ENCODE measurements at regions not wholly inside any gene's neighbourhood (a gene's known extent, or its start where the extent isn't known, plus 50 kb on each side); places are given as distances from the start of the nearest gene placed in this dataset.

DNA sequence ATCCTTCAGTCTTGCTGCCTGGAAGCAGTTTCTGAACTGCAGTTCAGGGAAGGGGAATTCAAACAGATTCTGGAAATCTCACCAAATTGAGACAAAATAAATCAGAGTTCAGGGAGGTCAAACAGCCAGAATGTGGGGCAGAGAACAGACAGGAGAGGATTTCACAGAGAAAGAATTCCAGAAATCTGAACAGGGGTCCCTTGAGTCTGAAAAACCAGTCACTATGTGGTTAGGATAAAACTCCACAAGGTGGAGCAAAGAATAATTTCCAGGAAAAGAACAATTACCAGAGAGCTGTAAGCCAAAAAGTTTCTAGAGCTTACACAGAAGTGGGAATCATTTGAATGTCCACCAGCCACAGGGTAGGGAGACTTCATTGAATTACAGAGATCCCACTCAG is 84.7 kb downstream of the URB2 start:
- DNase-seq (ENCODE audit: extremely low spot score, unreplicated experiment): no peak

DNA sequence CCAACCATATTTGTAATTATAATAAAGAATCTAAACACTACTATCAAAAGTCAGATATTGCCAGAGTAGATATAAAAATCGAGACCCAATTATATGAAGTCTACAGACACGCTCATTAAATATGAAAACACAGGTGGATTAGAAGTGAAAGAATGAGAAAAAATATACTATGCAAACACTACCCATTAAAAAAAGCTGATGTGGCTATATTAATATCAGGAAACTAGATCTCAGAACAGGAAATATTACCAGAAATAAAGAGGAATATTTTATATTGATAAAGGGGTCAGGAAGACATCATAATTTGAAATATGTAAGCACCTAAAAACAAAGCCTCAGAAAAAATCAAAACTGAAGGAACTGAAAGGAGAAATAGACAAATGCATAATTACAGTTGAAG is 88.3 kb downstream of the URB2 start:
- Mint-ChIP-seq H3K27me3 (ENCODE audit: unreplicated experiment) (no peaks in the 10 kb centered on the region), H3K4me1 (ENCODE audit: unreplicated experiment) (peaks cover 44% of the 10 kb centered on the region), H3K4me3 (ENCODE audit: unreplicated experiment) (no peak overlapping the region), H3K9me3 (ENCODE audit: unreplicated experiment) (no peaks in the 10 kb centered on the region), H3K27ac (ENCODE audit: unreplicated experiment) (no peak overlapping the region), H3K36me3 (ENCODE audit: unreplicated experiment) (no peaks in the 10 kb centered on the region)
- TF ChIP-seq, protein P1, sequence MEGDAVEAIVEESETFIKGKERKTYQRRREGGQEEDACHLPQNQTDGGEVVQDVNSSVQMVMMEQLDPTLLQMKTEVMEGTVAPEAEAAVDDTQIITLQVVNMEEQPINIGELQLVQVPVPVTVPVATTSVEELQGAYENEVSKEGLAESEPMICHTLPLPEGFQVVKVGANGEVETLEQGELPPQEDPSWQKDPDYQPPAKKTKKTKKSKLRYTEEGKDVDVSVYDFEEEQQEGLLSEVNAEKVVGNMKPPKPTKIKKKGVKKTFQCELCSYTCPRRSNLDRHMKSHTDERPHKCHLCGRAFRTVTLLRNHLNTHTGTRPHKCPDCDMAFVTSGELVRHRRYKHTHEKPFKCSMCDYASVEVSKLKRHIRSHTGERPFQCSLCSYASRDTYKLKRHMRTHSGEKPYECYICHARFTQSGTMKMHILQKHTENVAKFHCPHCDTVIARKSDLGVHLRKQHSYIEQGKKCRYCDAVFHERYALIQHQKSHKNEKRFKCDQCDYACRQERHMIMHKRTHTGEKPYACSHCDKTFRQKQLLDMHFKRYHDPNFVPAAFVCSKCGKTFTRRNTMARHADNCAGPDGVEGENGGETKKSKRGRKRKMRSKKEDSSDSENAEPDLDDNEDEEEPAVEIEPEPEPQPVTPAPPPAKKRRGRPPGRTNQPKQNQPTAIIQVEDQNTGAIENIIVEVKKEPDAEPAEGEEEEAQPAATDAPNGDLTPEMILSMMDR (IDR thresholded peaks at IDR 0.05): no peak
- DNase-seq (ENCODE audit: extremely low spot score, unreplicated experiment): no peak

More for the DNA sequence above, 84.7 kb downstream of the URB2 start:
- no peak overlapping the region for H3K4me3 Mint-ChIP-seq (ENCODE audit: unreplicated experiment)
- H3K36me3 Mint-ChIP-seq (ENCODE audit: unreplicated experiment): peaks cover 3% of the 10 kb centered on the region
- H3K27me3 Mint-ChIP-seq (ENCODE audit: unreplicated experiment): no peaks in the 10 kb centered on the region
- peaks cover 35% of the 10 kb centered on the region for H3K4me1 Mint-ChIP-seq (ENCODE audit: unreplicated experiment)
- H3K9me3 Mint-ChIP-seq (ENCODE audit: unreplicated experiment): peaks cover 3% of the 10 kb centered on the region
- TF ChIP-seq, protein P1 (IDR thresholded peaks at IDR 0.05): peak; percentile 53
- H3K27ac Mint-ChIP-seq (ENCODE audit: unreplicated experiment): peak overlapping the region; percentile 86

DNA sequence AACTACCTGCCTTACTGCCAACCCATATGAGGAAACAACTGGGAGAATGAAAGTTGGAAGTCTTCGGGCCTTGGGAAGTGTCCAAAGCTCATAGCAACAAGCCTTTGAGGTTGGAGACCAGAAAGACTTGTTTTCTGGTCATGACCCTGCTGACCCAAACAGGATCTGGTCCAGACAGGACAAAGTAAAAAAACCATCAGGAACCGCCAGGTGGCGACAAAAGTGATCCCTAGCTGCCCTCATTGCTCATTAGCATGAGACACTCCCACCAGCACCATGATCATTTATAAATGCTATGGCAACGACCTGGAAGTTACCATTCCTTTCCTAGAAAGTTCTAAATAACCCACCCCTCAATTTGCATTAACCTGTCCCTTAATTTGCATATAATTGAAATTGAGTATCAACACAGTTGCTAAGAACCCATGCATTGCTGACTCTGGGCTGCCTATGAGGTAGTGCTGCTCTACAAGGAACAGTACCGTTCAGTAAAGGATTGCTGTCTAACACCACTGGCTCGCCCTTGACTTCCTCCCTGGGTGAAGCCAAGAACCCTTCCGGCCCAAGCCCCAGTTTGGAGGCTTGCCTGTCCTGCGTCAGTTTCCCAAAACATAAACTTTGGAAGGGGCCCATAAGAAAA is 89.0 kb downstream of the URB2 start:
- H3K9me3 Mint-ChIP-seq (ENCODE audit: unreplicated experiment): no peaks in the 10 kb centered on the region
- H3K4me3 Mint-ChIP-seq (ENCODE audit: unreplicated experiment): no peak overlapping the region
- H3K36me3 Mint-ChIP-seq (ENCODE audit: unreplicated experiment): no peaks in the 10 kb centered on the region
- TF ChIP-seq, protein P1 (IDR thresholded peaks at IDR 0.05): no peak
- no peaks in the 10 kb centered on the region for H3K27me3 Mint-ChIP-seq (ENCODE audit: unreplicated experiment)
- peaks cover 36% of the 10 kb centered on the region for H3K4me1 Mint-ChIP-seq (ENCODE audit: unreplicated experiment)
- DNase-seq (ENCODE audit: extremely low spot score, unreplicated experiment): no peak
- H3K27ac Mint-ChIP-seq (ENCODE audit: unreplicated experiment): peak overlapping the region; percentile 87

DNA sequence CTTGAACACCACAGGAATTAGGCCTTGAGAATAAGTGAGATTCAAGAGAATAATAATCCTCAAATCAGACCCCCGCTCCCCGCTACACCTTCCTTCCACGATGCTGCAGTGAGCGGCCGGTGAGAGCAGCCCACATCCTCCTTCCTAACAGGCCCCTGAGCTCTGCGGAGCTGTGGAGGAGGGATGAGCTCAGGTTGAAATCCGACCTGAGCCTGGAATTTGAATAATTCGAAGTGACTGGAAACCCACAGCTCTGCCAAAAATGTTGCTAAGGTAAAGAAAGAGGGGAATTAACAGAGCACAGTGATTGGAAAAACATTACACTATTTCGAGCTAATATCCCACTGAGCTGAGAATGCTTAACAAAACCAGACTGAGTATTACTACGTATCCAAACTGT is 90.0 kb downstream of the URB2 start:
- Mint-ChIP-seq H3K27ac (ENCODE audit: unreplicated experiment) (peak overlapping the region; percentile 87), H3K27me3 (ENCODE audit: unreplicated experiment) (no peaks in the 10 kb centered on the region), H3K36me3 (ENCODE audit: unreplicated experiment) (no peaks in the 10 kb centered on the region), H3K4me3 (ENCODE audit: unreplicated experiment) (no peak overlapping the region), H3K9me3 (ENCODE audit: unreplicated experiment) (peaks cover 6% of the 10 kb centered on the region), H3K4me1 (ENCODE audit: unreplicated experiment) (peaks cover 27% of the 10 kb centered on the region)
- no peak for DNase-seq (ENCODE audit: extremely low spot score, unreplicated experiment)
- TF ChIP-seq, protein P1 (IDR thresholded peaks at IDR 0.05): no peak

DNA sequence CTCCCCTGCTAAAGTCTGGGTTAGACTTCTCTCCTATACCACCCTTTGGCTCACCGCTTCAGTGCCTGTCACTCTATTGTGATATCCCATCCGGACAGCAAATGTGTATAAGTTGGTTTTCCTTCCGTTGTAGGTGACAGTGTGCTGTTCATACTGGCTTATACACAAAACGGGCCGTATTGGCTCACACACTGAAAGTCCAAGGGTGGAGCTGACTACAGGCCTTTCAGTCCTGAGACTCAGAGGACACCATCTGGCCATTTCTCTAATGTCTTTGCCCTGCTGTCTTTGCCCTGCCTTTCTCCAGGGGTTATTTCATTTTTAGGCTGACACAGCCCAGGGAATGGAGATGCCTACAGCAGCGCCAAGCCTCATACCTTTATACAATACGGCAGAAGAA is 90.7 kb downstream of the URB2 start:
- peaks cover 22% of the 10 kb centered on the region for H3K4me1 Mint-ChIP-seq (ENCODE audit: unreplicated experiment)
- H3K9me3 Mint-ChIP-seq (ENCODE audit: unreplicated experiment): peaks cover 12% of the 10 kb centered on the region
- TF ChIP-seq, protein P1 (IDR thresholded peaks at IDR 0.05): no peak
- peaks cover 3% of the 10 kb centered on the region for H3K27me3 Mint-ChIP-seq (ENCODE audit: unreplicated experiment)
- no peak overlapping the region for H3K4me3 Mint-ChIP-seq (ENCODE audit: unreplicated experiment)
- DNase-seq (ENCODE audit: extremely low spot score, unreplicated experiment): no peak
- H3K36me3 Mint-ChIP-seq (ENCODE audit: unreplicated experiment): peaks cover 2% of the 10 kb centered on the region
- peak overlapping the region; percentile 87 for H3K27ac Mint-ChIP-seq (ENCODE audit: unreplicated experiment)
